GM21825 (cell line): ENCODE measurements at regions not wholly inside any gene's neighbourhood (a gene's known extent, or its start where the extent isn't known, plus 50 kb on each side); places are given as distances from the start of the nearest gene placed in this dataset.
A peak's percentile ranks its signal among the peaks of the same experiment; 100 is the strongest.

Source experiments
- ATAC-seq: cut with Tn5 transposase; IDR thresholded peaks from one replicate; pipeline ENCODE4 v1.9.1; 2021; ENCODE audit warnings: mild to moderate bottlenecking, moderate library complexity; ENCODE audit not compliant: unreplicated experiment

DNA sequence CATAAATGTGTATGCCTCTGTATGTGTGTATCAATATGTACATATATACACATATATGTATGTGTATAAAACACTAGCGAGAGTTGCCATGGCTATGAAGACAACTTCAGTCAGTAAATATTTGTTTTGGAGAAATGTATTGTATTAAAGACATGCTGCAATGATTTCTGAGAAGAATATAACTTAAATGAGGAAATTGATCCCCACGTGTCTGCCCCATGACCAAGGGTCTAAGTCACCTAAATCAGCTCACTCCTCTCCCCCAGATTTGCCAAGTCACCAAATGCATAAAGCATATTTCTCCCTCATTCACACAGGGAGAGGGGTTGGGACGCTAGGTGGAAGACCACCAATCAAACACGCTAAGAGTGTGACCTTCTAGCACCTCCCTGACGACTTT lies 58.3 kb upstream of the LYST start:
- no peak for ATAC-seq

DNA sequence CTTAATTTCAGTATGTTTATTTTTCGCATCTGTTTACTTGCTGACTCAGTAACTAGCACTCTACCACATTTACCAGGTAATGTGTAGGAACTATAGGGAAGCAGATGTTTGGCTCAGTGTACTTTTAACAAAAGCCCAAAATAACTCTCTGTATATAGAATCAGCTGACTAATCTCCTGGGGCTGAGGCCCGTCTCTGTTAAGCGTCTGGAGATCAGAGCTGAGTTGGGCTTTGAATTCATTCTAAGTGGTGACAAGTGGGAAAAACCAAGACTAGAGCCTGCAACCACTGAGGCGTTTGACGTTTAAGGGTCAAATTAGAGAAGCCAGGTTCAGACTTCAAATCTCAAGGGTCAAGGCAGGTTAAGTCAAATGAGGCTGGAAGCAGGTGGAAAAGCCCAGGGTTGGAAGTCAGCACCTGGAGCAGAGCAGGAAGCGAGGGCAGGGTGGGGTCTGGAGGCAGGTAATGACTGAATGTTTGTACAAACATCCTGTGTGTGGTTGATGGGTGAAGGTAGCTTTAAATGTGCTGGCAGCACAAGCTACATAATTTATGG lies 56.8 kb upstream of the LYST start:
- ATAC-seq: peak; percentile 52

DNA sequence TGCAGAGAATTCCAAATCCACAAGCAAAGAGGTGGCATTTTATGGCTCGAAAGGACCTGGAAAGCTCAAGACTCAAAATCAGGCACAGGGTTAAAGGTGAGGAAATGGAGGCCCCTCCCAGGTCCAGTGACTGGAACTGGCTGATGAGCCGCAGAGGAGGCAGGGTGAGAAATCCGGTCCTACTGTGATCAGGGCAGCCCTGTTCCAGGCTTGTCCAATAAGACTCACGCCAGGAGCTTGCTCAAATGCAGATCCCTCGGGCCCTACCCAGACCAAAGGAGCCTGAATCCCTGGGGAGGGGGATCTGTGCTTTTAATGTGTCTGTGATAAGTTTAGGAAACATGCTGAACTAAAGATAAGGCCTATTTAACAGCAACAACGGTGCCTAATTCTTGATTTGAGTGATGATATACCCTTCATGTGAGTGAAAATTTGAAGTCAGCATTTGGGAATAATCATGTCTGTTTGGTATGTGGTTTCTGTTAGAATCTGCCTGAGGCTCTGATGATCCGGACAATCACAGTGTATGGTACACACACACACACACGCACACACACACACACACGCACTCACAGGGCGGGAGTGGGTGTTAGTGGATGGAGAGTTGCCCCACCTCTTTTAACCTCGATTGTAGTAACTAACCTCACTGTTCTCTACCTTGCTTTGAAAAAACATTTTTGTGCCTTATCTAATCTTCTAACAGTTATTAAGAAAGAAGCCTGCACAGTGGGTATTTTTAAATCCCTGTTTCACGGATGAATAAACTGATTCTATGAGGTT lies 54.1 kb upstream of the LYST start:
- ATAC-seq: no peak

DNA sequence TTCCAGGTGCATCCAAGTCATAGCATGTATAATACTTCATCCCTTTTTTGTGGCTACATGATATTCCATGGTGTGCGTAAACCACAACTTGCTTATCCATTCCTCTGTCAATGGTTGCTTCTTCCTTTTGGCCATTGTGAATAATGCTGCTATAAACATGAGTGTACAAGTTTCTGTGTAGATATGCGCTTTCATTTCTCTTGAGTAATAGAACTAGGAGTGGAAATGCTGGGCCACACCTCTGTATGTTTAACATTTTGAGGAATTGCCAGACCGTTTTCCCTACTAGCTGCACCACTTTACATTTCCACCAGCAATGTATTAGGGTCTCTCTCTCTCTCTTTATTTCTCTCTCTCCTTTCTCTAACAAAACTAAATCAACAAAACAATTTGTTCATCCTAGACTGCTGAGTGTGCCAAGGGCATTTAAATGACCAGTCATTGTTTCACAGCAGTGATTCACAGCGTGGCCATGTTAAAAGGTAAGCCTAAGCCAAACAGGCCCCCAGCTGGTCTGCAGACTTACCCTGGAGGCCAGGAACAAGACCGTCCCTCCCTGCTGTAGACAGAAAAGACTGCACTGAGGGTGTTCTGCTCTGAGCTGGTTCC lies 53.2 kb upstream of the LYST start:
- ATAC-seq: no peak

DNA sequence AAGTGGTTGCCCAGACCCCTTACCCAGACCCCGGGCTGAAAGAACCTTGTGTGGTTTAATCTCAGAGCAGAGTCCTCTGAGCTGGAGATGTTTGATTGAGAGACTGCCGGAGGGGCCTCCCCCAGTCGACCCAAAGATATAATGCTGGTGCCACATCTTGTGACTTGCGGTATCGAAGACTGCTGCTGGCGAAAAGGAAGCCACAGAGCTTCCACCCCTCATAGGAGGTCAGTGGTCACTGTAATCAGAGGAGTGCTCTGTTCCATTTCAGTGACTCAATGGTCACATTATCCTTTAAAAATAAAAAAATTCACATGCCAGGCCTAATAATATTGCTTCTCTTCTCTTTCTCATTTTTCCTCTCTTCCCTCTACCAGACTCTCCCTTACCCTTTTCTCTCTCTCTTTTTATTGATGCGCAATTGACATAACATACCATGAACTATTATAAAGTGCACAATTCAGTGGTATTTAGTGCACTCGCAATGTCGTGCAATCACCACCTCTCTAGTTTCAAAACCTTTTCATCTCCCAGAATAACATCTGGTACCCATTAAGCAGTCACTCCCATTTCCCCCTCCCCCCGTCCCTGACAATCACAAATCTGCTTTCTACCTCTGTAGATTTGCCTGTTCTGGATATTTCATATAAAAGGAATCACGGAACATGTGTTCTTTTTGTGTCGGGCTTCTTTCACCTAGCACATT lies 52.6 kb upstream of the LYST start:
- ATAC-seq: no peak

DNA sequence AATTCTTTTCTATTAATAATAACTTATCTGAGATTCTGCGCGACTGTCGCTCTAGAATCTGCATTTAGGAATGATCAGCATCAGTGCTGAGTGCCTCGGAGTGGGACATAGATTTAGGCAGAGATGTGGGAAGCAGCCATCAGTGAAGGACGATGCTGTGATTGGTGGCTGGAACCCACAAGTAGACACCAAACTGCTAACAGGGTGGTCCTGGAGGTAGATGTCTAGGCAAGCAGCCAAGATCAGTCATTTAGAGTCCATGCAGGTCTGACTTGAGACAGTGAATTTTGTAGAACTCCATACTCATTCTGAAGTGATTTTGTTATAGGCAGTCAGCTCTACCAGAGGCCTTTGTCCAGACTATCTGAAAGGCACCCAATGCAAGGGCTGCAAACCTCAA lies 51.8 kb upstream of the LYST start:
- ATAC-seq: no peak

DNA sequence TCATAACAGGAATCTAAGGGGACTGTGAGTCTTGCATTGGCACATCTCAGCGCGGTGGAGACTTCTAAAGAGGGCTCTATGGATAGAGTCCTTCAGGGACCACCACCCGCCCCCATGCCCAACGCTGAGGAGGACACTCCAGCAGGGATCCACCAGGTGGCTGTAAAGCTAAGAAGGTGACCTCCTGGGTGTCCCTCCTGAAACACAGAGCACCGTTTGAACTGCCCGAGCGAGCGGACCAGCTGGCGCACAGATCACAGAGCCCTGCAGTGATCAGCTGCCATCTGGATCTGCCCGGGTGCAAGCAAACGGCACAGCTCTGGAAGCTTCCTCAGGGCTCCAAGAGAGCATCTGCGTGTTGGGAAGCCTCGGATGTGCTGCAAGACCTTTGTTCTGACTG lies 51.3 kb upstream of the LYST start:
- no peak for ATAC-seq

DNA sequence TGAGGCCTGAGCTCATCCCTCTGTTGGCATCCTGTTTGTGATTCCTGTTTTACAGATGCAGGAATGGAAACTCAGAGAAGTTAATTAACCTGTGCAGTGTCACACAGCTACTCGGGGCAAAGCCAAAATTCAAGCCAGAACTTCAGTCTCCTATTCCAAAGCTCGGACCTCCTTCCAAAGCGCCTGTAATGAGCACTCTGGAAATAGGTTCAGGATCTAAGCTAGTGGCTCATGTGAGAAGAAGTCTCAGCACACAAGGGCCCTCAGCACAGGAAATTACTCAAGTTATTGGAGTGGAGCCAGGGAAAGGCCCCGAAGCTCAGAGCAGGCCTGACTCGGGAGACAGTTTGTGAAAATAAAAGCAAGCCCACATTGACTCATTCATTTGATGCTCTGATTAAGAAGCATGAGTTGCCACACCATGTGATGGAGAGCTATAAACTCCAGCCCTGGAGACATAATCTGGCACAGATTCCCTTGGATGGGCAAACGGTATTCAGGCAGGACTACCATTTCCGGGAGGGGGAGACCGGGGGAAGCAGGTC lies 50.6 kb upstream of the LYST start:
- peak; percentile 80 for ATAC-seq
